Small intestine (tissue), 7 donors: ENCODE measurements at regions not wholly inside any gene's neighbourhood (a gene's known extent, or its start where the extent isn't known, plus 50 kb on each side); places are given as distances from the start of the nearest gene placed in this dataset.
A peak's percentile ranks its signal among the peaks of the same experiment; 100 is the strongest.

Source experiments
- DNase-seq, 2 donors: peaks; one replicate each; pipeline versions ENCODE4 v3.0.0 to v3.0.0-alpha.2; 2013
- FAIRE-seq: peaks from 2 replicates; lab custom pipeline; 2012; peaks lifted over from hg19 to GRCh38; lab: Jason Lieb, UNC
- H3K27ac ChIP-seq, 3 donors: one replicate each; pipeline ENCODE4 v1.5.1; 2013; ENCODE audit warnings: low read length in 2 of 3, mild to moderate bottlenecking in 2 of 3, control low read depth in 1 of 3, inconsistent platforms in 1 of 3, low read depth in 1 of 3, moderate library complexity in 1 of 3
- H3K27me3 ChIP-seq, 3 donors: one replicate each; pipeline ENCODE4 v1.6.1; 2013; ENCODE audit warnings: low read length in 3 of 3, inconsistent platforms in 1 of 3; ENCODE audit not compliant: control insufficient read depth in 3 of 3, insufficient read depth in 3 of 3
- H3K36me3 ChIP-seq, 3 donors: one replicate each; pipeline ENCODE4 v1.6.1; 2013; ENCODE audit warnings: low read length in 3 of 3, inconsistent platforms in 1 of 3, low read depth in 1 of 3, mild to moderate bottlenecking in 1 of 3, moderate library complexity in 1 of 3; ENCODE audit not compliant: control insufficient read depth in 3 of 3, insufficient read depth in 2 of 3
- H3K4me1 ChIP-seq, 3 donors: one replicate each; pipeline ENCODE4 v1.6.1; 2013; ENCODE audit warnings: low read length in 2 of 3, inconsistent platforms in 1 of 3, low read depth in 1 of 3, mild to moderate bottlenecking in 1 of 3, moderate library complexity in 1 of 3; ENCODE audit not compliant: control insufficient read depth in 3 of 3, insufficient read depth in 2 of 3
- H3K4me3 ChIP-seq, 3 donors: one replicate each; pipeline ENCODE4 v1.5.1; 2013; ENCODE audit warnings: low read length in 3 of 3, control low read depth in 1 of 3, inconsistent platforms in 1 of 3, low read depth in 1 of 3, mild to moderate bottlenecking in 1 of 3, moderate library complexity in 1 of 3
- H3K9me3 ChIP-seq, 2 donors: one replicate each; pipeline ENCODE4 v1.6.1; 2013; ENCODE audit warnings: low read depth in 1 of 2, low read length in 1 of 2; ENCODE audit not compliant: control insufficient read depth in 2 of 2, insufficient read depth in 1 of 2
- WGBS, 3 donors: extraction: QIAGEN DNeasy Blood & Tissue Kit; methylation state at CpG; one replicate each; pipeline ENCODE4 v1.1.7; 2013; 5-methylcytosine and 5-hydroxymethylcytosine counted together
- donor health status: healthy with polysubstance abuse.
- donor health status: control.
- donor health status: control.
- donor health status: Bipolar disorder and iron deficiency.
- donor health status: healthy.

GRCh38 chr16:73529303-73530012, 481.5 kb upstream of the ZFHX3 start:
- Histone ChIP-seq H3K9me3 (no peaks in the 10 kb centered on the region), H3K36me3 (no peaks in the 10 kb centered on the region), H3K27ac (no peak overlapping the region), H3K4me1 (no peaks in the 10 kb centered on the region), H3K27me3 (peaks cover 0 to 5% (median 0%) of the 10 kb centered on the region in 3 donors), H3K4me3 (no peak overlapping the region)
- DNase-seq (no peak), FAIRE-seq (no peak)
- 83 to 89% (median 84%) methylated on average over 11 of the region's 11 CpGs for WGBS, 3 donors

DNA sequence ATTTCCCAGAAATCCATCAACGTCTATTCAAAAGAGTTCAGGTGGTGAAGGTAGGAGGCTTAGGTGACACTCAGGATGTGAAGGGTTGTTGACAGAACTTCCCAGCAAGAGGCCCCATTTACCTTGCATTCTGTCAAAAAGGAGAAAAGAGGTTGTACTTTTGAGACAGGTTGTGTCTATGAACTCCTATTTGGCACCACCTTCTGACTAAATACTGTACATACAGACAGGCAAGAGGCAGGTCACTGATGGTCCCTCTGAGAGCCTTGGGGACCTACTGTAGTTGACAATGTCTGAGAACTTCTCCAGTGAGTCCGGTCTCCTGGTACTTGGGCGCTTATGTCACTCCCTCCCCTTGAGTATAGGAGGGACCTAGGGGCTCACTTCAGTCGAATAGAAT, 479.3 kb upstream of the ZFHX3 start:
- WGBS, 3 donors: 57 to 78% (median 76%) methylated on average over 4 of the region's 4 CpGs
- FAIRE-seq: no peak
- no peaks in the 10 kb centered on the region for H3K36me3 ChIP-seq

DNA sequence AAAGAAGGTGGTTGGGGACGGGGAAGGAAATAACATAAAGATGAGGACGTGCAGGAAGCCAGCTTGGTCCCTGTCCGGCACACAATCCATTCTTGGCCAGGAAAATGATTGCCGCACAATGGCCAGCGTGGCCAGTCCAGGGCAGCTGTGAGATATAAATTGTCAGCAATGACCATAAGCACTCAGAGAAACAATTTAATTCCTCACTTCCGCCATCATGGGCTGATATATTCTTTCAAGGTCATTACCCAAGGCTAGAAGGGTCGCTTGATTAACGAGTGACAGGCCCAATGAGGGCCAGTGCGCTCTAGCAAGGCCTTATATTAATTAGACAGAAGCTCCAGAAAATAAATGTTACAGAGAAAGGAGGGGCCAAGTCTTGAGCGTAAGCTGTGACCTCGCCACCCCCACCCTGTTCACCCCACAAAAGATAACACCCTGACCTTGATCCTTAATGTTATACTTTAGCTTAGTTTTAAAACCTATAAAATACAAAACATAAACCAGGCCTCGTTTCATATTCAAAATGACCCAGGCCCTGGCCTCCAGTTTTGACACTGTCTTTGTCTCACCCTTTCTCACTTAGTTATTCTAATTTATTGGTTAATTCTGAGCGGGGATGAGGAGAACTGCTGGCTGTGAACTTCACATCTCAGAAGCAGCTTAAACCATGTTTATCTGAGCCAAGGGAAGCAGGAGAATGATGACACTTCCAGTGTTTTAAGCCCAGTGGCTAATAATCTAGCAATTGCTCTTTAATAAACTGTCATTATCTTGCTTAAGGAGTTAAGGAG, 478.3 kb upstream of the ZFHX3 start:
- FAIRE-seq: no peak
- H3K36me3 ChIP-seq: no peaks in the 10 kb centered on the region
- peaks cover 0 to 5% (median 0%) of the 10 kb centered on the region in 3 donors for H3K27me3 ChIP-seq
- DNase-seq: no peak
- no peak overlapping the region for H3K27ac ChIP-seq
- H3K4me3 ChIP-seq: no peak overlapping the region
- WGBS, 3 donors: 80 to 84% (median 83%) methylated on average over 13 of the region's 13 CpGs
- H3K4me1 ChIP-seq: no peaks in the 10 kb centered on the region
- no peaks in the 10 kb centered on the region for H3K9me3 ChIP-seq

More for the DNA sequence above, 479.3 kb upstream of the ZFHX3 start:
- no peak overlapping the region for H3K4me3 ChIP-seq
- no peaks in the 10 kb centered on the region for H3K9me3 ChIP-seq
- DNase-seq: peak; percentile 2 to 32
- H3K27me3 ChIP-seq: peaks cover 0 to 5% (median 0%) of the 10 kb centered on the region in 3 donors
- H3K4me1 ChIP-seq: no peaks in the 10 kb centered on the region
- H3K27ac ChIP-seq: no peak overlapping the region

GRCh38 chr16:73523209-73523608, 475.3 kb upstream of the ZFHX3 start:
- 69 to 85% (median 74%) methylated on average over 4 of the region's 4 CpGs for WGBS, 3 donors
- Histone ChIP-seq H3K27ac (no peak overlapping the region), H3K9me3 (no peaks in the 10 kb centered on the region), H3K36me3 (no peaks in the 10 kb centered on the region), H3K4me3 (no peak overlapping the region), H3K4me1 (no peaks in the 10 kb centered on the region), H3K27me3 (no peaks in the 10 kb centered on the region)
- DNase-seq (no peak), FAIRE-seq (no peak)

DNA sequence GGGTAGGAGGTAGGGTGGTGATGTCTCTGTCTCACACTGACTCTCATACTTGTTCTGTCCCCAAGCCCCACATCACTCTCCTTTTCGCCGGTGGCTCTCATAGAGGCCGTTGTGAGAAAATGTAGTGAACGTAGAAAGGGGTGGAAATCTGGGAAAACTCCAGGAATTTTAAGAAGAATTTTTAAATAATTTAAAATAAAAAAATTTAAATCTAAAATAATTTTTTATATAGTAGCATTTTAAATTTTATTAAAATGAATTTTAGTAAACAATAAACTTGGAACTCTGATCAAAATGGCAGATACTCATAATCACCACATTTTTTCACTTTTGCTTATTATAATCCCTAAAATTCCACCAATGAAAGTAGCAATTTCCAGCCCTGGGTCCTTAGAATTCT, 473.6 kb upstream of the ZFHX3 start:
- WGBS, 3 donors: 94 to 95% (median 95%) methylated on average over 4 of the region's 4 CpGs
- FAIRE-seq (no peak), DNase-seq (no peak)
- Histone ChIP-seq H3K4me1 (no peaks in the 10 kb centered on the region), H3K27me3 (no peaks in the 10 kb centered on the region), H3K4me3 (no peak overlapping the region), H3K36me3 (no peaks in the 10 kb centered on the region), H3K9me3 (no peaks in the 10 kb centered on the region), H3K27ac (no peak overlapping the region)

- WGBS, 3 donors: 76 to 89% (median 86%) methylated on average over 4 of the region's 4 CpGs
- Histone ChIP-seq H3K27ac (no peak overlapping the region), H3K4me1 (no peaks in the 10 kb centered on the region), H3K27me3 (no peaks in the 10 kb centered on the region), H3K4me3 (no peak overlapping the region), H3K9me3 (no peaks in the 10 kb centered on the region), H3K36me3 (no peaks in the 10 kb centered on the region)
- FAIRE-seq (no peak), DNase-seq (no peak)
Observed at GRCh38 chr16:73515616-73516015, 467.7 kb upstream of the ZFHX3 start.

DNA sequence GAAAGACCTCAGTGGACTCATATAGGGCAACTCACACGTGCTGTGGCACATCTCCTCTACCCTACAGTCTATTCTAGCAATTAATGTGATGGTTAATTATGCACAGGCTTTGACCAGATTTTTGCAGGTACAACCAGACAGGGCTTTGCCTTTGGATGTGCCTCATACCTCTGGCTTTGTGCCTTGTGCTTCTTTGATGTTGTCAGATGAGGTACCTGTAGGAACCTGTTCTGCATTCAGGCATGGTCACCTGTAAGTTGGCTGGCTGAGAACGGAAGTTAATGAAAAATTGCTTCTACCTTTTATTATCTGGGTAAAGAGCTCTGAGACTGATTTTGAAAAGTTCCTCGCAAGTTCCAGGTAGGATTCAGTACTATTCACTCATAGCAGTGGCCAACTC, 462.9 kb upstream of the ZFHX3 start:
- no peak overlapping the region for H3K4me3 ChIP-seq
- WGBS, 3 donors: 54 to 83% (median 58%) methylated on average over 3 of the region's 3 CpGs
- no peaks in the 10 kb centered on the region for H3K36me3 ChIP-seq
- no peak overlapping the region for H3K27ac ChIP-seq
- no peaks in the 10 kb centered on the region for H3K4me1 ChIP-seq
- FAIRE-seq (no peak), DNase-seq (no peak)
- H3K27me3 ChIP-seq: no peaks in the 10 kb centered on the region
- no peaks in the 10 kb centered on the region for H3K9me3 ChIP-seq

- Histone ChIP-seq H3K36me3 (no peaks in the 10 kb centered on the region), H3K9me3 (no peaks in the 10 kb centered on the region), H3K27ac (no peak overlapping the region), H3K4me3 (no peak overlapping the region), H3K4me1 (no peaks in the 10 kb centered on the region), H3K27me3 (peaks cover 0 to 3% (median 0%) of the 10 kb centered on the region in 3 donors)
- DNase-seq (no peak), FAIRE-seq (no peak)
- WGBS, 3 donors: 85 to 88% (median 86%) methylated on average over 13 of the region's 13 CpGs
Observed at GRCh38 chr16:73506568-73507056, 458.7 kb upstream of the ZFHX3 start.
